MM.1S (cell line): ENCODE measurements at regions not wholly inside any gene's neighbourhood (a gene's known extent, or its start where the extent isn't known, plus 50 kb on each side); places are given as distances from the start of the nearest gene placed in this dataset.

ENCODE experiments used
- DNase-seq: peaks from one replicate; pipeline ENCODE4 v3.0.0-alpha.2; 2015
- H2AFZ ChIP-seq: fragments of 300-600 bp; sonication (generic); 2 replicates; pipeline ENCODE4 v1.6.0; 2016; ENCODE audit warnings: antibody characterized with exemption, low read length
- H3F3A ChIP-seq: fragments of 300-600 bp; sonication (generic); 2 replicates; pipeline ENCODE4 v1.6.1; 2016; ENCODE audit warnings: mild to moderate bottlenecking, antibody characterized with exemption, low read length, moderate library complexity, mixed read lengths; ENCODE audit not compliant: insufficient read depth
- H3K27ac ChIP-seq: fragments of 300-600 bp; sonication (generic); 2 replicates; pipeline ENCODE4 v1.5.1; 2016; ENCODE audit warnings: mild to moderate bottlenecking, low read length
- H3K27me3 ChIP-seq: fragments of 300-600 bp; sonication (generic); replicated peaks from 2 replicates; pipeline ENCODE4 v1.6.0; 2016; ENCODE audit warnings: low read length; ENCODE audit not compliant: insufficient read depth
- H3K36me3 ChIP-seq: fragments of 300-600 bp; sonication (generic); replicated peaks from 2 replicates; pipeline ENCODE4 v1.6.1; 2016; ENCODE audit warnings: mild to moderate bottlenecking, low read length, mixed read lengths; ENCODE audit not compliant: insufficient read depth
- H3K4me1 ChIP-seq: fragments of 300-600 bp; sonication (generic); 2 replicates; pipeline ENCODE4 v1.6.1; 2016; ENCODE audit warnings: low read length, mixed read lengths
- H3K4me2 ChIP-seq: fragments of 300-600 bp; sonication (generic); 2 replicates; pipeline ENCODE4 v1.6.0; 2016; ENCODE audit warnings: low read depth, low read length
- H3K4me3 ChIP-seq: fragments of 300-600 bp; sonication (generic); 2 replicates; pipeline ENCODE4 v1.5.1; 2016; ENCODE audit warnings: low read length, mixed read lengths
- H3K79me2 ChIP-seq: fragments of 300-600 bp; sonication (generic); 2 replicates; pipeline ENCODE4 v1.6.1; 2016; ENCODE audit warnings: mixed run types, low read length, mixed read lengths
- H3K9ac ChIP-seq: fragments of 300-600 bp; sonication (generic); 2 replicates; pipeline ENCODE4 v1.6.1; 2016; ENCODE audit warnings: low read length, mixed read lengths
- H3K9me2 ChIP-seq: fragments of 300-600 bp; sonication (generic); replicated peaks from 2 replicates; pipeline ENCODE4 v1.6.1; 2016; ENCODE audit warnings: mild to moderate bottlenecking, low read length, mixed read lengths; ENCODE audit not compliant: insufficient read depth
- H3K9me3 ChIP-seq: fragments of 300-600 bp; sonication (generic); replicated peaks from 2 replicates; pipeline ENCODE4 v1.6.1; 2016; ENCODE audit warnings: mild to moderate bottlenecking, low read length, mixed read lengths; ENCODE audit not compliant: insufficient read depth
- H4K20me1 ChIP-seq: fragments of 300-600 bp; sonication (generic); 2 replicates; pipeline ENCODE4 v1.6.1; 2016; ENCODE audit warnings: mild to moderate bottlenecking, low read length, moderate library complexity, mixed read lengths; ENCODE audit not compliant: insufficient read depth
- CTCF ChIP-seq: fragments of 300-600 bp; sonication (generic); IDR thresholded peaks from 2 replicates; pipeline ENCODE4 v1.5.1; 2016; ENCODE audit warnings: antibody characterized with exemption, low read length, mixed read lengths
- EZH2 ChIP-seq: fragments of 300-600 bp; sonication (generic); optimal IDR thresholded peaks from 2 replicates; pipeline ENCODE3; 2017; ENCODE audit warnings: low read depth, mild to moderate bottlenecking, antibody characterized with exemption, low read length, mixed read lengths
- EZH2phosphoT487 ChIP-seq: fragments of 300-600 bp; sonication (generic); IDR thresholded peaks from 2 replicates; pipeline ENCODE4 v1.6.1; 2018; ENCODE audit warnings: antibody characterized with exemption, low read length

DNA sequence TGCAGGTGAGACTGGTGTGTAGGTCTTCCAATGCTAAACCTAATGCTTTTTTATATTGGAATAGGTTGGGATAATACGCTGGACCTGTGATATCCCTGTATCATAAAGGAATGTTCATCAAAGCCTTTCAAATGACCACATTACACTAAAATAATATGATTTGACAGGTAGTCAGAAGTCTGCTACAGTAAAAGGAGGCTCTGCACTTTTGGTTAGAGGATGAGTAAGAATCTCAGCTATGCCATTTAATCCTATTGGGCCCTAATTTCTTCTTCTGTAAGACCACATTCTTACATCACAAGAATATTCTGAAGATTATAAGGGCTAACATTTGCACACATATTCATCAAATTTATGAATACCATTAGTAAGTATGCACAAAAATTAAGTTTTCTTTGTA lies 250.5 kb upstream of the FLRT2 start:
- Histone ChIP-seq H3K4me3 (no peak overlapping the region), H3K4me2 (no peak overlapping the region), H3F3A (no peaks in the 10 kb centered on the region), H3K27me3 (no peaks in the 10 kb centered on the region), H3K9me3 (no peaks in the 10 kb centered on the region), H3K4me1 (no peaks in the 10 kb centered on the region), H2AFZ (no peak overlapping the region), H3K9me2 (no peaks in the 10 kb centered on the region), H4K20me1 (no peaks in the 10 kb centered on the region), H3K9ac (no peak overlapping the region), H3K36me3 (no peaks in the 10 kb centered on the region), H3K79me2 (no peaks in the 10 kb centered on the region), H3K27ac (no peak overlapping the region)
- no peak for TF ChIP-seq CTCF
- no peak for TF ChIP-seq EZH2
- no peak for TF ChIP-seq EZH2phosphoT487
- DNase-seq = no peak

DNA sequence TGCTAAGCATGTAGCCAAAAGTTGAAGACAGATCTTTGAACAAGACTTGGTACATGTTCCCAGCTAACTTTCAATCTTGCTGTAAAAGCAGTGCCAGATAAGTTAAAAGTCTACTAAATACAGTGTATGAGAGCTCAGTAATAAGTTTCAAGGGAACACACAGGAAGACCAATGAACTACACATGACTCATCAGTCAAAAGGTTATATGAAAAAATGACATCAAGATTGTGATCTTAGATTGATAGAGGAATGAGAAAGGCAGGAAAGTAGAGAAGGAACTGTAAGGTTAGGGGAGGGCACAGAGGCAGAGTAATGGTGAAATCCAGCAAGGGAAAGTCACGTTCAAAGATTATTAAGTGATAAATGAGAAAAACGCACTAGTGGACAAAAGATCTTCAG lies 249.9 kb upstream of the FLRT2 start:
- no peak for DNase-seq
- Histone ChIP-seq H3K27ac (no peak overlapping the region), H3K4me2 (no peak overlapping the region), H3K79me2 (no peaks in the 10 kb centered on the region), H3F3A (no peaks in the 10 kb centered on the region), H3K4me1 (no peaks in the 10 kb centered on the region), H4K20me1 (no peaks in the 10 kb centered on the region), H3K4me3 (no peak overlapping the region), H3K27me3 (no peaks in the 10 kb centered on the region), H2AFZ (no peak overlapping the region), H3K9me3 (no peaks in the 10 kb centered on the region), H3K9me2 (no peaks in the 10 kb centered on the region), H3K9ac (no peak overlapping the region), H3K36me3 (no peaks in the 10 kb centered on the region)
- TF ChIP-seq CTCF (no peak), EZH2phosphoT487 (no peak), EZH2 (no peak)

DNA sequence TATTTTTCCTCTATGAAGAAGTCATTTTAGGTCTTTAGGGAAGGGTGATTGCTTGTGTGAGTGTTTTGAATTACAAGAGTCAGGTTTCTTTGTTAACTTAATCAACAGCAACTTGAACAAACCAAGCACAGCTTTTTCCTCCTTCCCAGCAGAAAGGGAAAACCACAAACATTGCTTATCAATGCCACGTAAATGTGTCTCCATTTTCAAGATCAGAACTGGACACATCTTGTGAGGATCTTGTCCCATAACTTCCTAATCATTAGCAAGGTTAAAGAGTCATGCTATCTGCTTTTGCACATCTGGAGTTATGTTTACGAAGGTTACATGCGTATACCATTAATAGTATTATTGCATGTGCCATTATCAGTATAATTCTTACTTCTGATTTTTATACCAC lies 248.0 kb upstream of the FLRT2 start:
- TF ChIP-seq CTCF = no peak
- no peak for TF ChIP-seq EZH2
- no peak for TF ChIP-seq EZH2phosphoT487
- no peaks in the 10 kb centered on the region for H3F3A ChIP-seq
- no peak overlapping the region for H2AFZ ChIP-seq
- no peaks in the 10 kb centered on the region for H3K36me3 ChIP-seq
- H3K4me1 ChIP-seq = no peaks in the 10 kb centered on the region
- no peaks in the 10 kb centered on the region for H3K79me2 ChIP-seq
- no peak overlapping the region for H3K27ac ChIP-seq
- DNase-seq = no peak
- no peak overlapping the region for H3K4me3 ChIP-seq
- no peak overlapping the region for H3K4me2 ChIP-seq
- H3K9me3 ChIP-seq = no peaks in the 10 kb centered on the region
- H3K9ac ChIP-seq = no peak overlapping the region
- H4K20me1 ChIP-seq = no peaks in the 10 kb centered on the region
- no peaks in the 10 kb centered on the region for H3K9me2 ChIP-seq
- no peaks in the 10 kb centered on the region for H3K27me3 ChIP-seq

GRCh38 chr14:85288041-85288440 lies 241.9 kb upstream of the FLRT2 start:
- H3K27me3 ChIP-seq = no peaks in the 10 kb centered on the region
- H3K79me2 ChIP-seq = no peaks in the 10 kb centered on the region
- no peaks in the 10 kb centered on the region for H3K9me3 ChIP-seq
- H4K20me1 ChIP-seq = no peaks in the 10 kb centered on the region
- no peaks in the 10 kb centered on the region for H3K4me1 ChIP-seq
- TF ChIP-seq CTCF = no peak
- no peak for TF ChIP-seq EZH2phosphoT487
- TF ChIP-seq EZH2 = no peak
- no peak overlapping the region for H3K27ac ChIP-seq
- DNase-seq = no peak
- no peaks in the 10 kb centered on the region for H3K9me2 ChIP-seq
- H3K9ac ChIP-seq = no peak overlapping the region
- no peak overlapping the region for H3K4me3 ChIP-seq
- H3K4me2 ChIP-seq = no peak overlapping the region
- no peaks in the 10 kb centered on the region for H3K36me3 ChIP-seq
- no peak overlapping the region for H2AFZ ChIP-seq
- no peaks in the 10 kb centered on the region for H3F3A ChIP-seq
